NCI-H1105 treated with DMSO at 0.1 percent for 48 hours (cell line): ENCODE measurements at regions not wholly inside any gene's neighbourhood (a gene's known extent, or its start where the extent isn't known, plus 50 kb on each side); places are given as distances from the start of the nearest gene placed in this dataset.

Source experiments
- DNase-seq: peaks from one replicate; lab custom pipeline; 2025; lab: John Stamatoyannopoulos, UW

- no peak for DNase-seq
These were observed 73.3 kb downstream of the RFC3 start for GRCh38 chr13:33891196-33891742.

DNA sequence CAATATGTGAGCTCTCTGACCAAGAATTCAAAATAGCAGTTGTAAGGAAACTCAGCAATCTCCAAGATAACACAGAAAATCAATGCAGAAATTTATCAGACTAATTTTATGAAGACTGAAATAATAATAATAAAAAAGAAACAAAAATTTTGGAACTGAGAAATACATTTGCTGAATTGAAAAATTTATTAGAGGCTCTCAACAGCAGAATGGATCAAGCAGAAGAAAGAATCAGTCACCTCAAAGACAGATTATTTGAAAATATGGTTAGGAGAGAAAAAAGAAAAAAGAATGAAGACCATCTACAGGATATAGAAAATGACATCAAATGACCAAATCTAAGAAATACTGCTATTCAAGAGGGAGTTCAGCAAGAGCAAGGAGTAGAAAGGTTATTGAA, 75.6 kb downstream of the RFC3 start:
- no peak for DNase-seq

- no peak for DNase-seq
These were observed 86.5 kb downstream of the RFC3 start for GRCh38 chr13:33904431-33904830.

DNA sequence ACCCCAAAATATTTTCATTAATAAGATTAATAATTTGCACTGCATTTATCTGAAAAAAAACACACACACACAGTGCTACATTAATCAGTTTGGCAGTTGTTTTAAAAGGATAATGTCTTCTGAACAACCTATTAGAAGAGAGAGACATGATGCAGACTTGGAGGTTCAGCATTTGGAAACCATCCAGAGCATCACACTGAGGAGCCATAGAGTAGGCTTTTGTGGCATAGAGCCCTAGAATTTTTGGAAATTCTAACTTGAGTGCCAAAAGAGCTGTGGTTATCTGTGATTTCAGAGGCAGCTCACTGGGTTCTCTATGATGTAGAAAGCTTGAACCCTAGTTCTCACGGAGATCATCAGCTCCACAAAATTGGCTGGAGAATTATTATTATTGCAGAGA, 90.2 kb downstream of the RFC3 start:
- DNase-seq = no peak

DNA sequence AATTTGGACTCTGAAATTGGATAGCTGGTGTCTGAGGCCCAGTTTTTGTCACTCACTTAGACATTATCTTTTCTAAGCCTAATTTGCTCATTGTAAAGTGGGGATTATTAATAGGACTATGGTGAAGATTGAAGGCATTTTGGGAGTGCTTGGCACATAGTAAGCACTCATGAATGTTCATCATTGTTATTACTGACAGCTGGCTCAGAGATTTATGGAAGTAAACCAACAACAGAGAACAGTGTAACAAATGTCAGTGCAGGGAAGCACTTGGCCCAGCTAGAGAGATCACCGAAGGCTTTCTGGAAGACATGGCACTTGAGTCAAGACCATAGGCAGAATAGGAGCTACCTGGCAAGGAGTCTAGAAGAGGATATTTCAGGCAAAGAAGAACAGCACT, 92.3 kb downstream of the RFC3 start:
- DNase-seq = no peak

DNA sequence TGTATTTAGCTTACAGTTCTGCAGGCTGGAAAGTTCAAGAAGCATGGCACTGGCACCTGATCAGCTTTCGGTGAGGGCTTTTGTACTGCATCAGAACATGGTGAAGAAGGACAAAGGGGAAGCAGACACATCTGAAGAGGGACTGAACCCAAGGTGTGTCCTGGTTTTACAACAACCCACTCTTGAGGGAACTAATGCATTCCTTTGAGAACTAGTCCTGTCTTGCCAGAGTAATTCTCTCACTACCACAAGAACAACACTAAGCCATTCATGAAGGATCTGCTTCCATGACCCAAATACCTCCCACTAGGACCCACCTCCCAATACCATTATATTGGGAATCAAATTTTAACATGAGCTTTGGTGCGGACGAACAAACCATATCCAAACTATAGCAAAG, 93.6 kb downstream of the RFC3 start:
- no peak for DNase-seq

- DNase-seq = peak; percentile 2
These were observed 95.9 kb downstream of the RFC3 start for GRCh38 chr13:33913829-33914228.

DNA sequence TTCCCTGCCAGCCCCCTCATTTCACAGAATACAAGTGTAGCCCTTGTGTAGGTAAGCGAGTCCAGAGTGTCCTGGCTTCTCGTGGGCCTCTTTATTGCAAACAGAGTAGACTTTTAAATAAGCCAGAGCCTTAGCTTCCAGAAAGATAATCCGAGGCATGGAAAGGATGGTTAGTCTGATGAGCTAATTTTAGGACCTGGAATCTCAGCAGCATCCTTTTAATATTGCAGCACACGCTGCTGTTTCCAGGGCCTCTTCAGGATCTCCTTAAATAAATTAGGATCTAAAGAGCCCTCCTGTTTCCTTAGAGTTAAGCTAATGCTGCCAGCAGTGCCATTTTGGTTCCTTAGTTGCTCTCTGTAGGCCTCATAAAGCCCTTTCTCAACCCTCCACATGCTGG, 99.2 kb downstream of the RFC3 start:
- no peak for DNase-seq

- DNase-seq = peak; percentile 25
These were observed 100.4 kb downstream of the RFC3 start for GRCh38 chr13:33918199-33918932.

GRCh38 chr13:33919120-33919519, 101.2 kb downstream of the RFC3 start:
- DNase-seq = no peak

DNA sequence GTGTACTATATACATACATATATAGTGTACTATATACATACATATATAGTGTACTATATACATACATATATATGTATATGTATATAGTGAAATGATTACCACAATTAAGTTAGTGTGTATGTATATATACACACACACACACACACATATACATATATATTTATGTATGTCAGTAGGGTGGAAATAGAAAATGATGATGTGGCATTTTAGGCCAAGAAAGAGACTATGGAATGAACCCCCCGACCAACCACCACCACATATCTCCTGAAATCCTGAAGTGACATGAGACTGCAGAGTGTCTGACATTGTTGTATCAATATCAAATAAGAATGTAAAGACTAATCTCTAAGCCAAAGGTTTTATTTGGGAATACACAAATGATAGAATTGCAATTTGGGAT, 107.6 kb downstream of the RFC3 start:
- no peak for DNase-seq

DNA sequence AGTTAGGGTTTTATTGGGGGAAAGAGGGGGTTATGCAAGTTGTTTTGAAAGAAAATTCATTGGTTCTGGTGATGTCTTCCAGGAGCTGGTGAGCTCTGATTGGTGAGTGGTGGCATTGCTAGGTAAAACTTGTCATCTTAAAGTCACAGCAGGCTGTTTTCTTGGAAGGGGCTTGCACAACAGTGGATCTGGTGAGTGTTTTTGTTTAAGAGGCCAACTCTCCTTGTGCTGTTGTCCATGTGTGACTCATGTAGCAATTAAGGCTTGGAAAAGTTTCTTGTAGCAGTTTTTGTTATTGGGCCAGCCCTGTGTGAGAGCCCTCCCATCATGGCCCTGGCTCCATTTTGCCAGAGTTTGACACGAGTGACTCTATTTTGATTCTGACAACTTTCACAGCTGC, 109.4 kb downstream of the RFC3 start:
- DNase-seq = no peak

GRCh38 chr13:33931397-33932311, 113.7 kb downstream of the RFC3 start:
- peak; percentile 24 for DNase-seq

DNA sequence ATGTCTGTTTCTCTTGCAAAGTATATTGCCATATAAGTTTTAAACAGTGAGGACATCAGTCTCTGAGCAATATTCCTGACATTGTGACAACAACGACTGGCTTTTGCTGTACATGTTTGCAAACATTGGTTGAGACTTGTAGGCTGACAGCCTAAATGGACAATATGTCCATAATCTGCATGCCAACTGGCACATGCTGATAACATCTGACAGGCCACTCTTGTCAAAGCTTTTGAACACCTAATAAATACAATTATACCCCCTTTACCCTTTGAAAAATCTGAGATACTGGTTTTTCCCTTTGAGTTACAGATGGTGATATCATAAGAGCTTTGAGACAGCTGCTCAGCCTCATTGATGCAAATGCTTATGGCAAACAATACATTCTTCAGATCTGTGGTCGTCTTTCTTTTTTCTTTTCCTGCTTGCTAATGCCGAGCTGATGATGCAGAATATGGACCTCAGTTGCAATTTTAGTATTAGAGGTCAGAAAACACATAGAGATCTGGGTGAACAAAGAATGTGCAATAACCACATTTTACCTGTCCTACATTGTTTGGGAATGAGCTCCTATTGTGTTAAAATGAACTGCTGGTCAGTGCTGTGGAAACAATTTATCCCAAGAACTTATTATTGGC, 114.9 kb downstream of the RFC3 start:
- DNase-seq = peak; percentile 31

- DNase-seq = no peak
These were observed 115.9 kb downstream of the RFC3 start for GRCh38 chr13:33933810-33934209.

DNA sequence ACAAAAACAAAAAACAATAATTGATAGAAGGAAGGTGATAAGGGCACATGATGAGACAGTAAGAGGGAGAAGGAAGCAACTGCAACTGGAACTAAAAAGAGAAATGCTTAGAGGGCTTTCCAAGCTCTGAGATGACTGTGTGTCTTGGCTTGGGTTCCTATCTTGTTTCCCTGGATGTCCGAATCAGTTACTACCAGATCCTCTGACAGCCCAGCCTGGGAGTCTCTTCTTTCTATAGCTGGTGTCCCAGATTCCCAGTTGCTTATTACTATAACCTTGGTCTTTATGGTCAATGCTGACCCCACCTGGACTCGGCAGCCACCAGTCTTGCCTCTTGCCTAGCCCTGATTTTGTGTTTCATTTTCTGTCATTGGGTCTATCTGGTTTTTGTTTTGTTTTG, 116.4 kb downstream of the RFC3 start:
- no peak for DNase-seq

DNA sequence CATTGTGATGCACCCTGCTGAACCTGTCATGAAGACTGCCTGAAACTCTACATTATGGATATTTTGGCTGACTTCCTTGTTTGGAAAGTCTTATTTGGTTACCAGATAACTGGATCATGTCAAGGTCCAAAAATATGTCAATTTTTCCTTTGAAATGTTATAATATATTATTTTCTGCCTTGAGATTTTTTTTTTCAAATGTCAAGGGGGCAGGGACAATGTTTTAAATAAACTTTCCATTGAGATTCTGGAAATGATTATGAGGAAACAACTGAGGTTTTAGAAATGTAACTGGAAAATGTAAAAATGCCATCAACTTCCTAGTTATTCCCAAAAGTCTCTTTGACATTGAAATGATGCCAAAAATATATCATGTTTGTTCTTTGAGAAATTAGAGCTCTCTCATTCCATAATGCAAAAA, 117.0 kb downstream of the RFC3 start:
- DNase-seq = no peak

DNA sequence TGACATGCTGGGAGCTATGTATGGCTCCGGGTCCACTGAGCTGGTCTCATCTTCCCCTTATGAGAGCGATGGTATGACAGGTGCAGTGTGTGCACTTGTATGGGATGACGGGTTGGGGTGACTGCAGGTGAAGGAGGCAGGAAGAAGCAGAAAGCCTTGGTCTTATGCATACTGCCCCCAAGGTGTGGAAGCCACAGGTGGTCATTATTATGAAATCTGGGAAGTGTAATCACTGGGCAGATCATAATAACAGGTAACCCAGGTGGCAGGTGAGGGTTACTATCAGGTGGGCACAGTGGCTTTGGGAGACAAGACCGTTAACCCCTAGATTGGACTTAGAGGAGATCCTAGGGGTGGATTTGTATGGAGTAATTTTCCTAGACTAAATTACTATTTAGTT, 118.0 kb downstream of the RFC3 start:
- no peak for DNase-seq

GRCh38 chr13:33937373-33938098, 119.6 kb downstream of the RFC3 start:
- DNase-seq = no peak

DNA sequence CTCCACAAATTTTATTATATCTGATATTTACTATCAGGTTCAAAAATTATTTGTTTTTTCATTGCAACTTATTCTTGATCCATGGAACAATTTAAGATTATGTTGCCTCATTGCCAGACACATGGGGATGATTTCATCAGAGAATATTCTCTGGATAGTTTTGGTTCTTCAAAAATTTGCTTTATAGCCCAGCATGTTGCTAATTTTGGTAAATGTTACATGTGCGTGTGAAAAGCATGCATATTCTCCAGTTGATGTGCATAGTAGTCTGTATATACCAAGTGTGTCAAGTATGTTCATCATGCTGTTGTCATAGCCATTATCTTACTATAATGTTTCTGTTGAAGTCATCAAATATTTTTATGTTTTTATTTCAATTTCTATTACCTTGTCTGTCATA, 122.3 kb downstream of the RFC3 start:
- DNase-seq = no peak

DNA sequence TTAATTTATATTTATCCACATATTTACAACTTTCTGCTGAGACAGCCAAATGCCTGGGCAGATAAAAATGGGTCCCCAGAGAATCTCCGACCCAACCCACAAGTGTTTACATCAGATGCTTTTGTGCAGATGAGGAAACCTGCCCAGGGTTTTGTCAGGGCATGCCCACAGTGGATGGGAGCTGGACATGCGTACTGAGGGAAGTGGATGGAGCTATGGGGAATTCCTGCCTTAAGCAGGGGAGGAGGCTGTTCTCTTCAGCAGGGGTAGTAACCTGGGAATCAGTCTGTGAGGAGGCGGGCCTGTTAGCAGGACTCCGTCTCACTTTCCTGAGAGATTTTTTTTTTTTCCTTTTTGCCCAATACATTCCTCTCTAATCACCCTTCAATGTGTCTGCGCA, 122.9 kb downstream of the RFC3 start:
- no peak for DNase-seq

DNA sequence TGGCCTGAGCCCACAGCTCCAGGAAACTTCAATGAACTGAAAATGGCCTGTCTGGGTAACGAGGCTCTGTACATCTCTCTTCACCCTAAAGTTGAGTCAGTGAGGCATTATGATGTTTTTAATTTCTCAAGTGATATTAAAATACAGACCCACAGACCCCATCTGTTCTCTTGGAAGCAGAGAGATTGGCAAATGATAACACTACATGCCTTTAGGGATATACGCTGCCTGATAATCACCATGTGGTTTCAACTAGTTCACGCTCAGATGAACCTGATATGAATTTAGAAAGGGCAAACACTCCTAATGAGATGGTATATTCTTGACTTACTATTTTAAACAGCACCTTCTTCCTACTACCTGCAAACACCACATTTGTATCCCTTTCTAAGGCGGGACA, 127.5 kb downstream of the RFC3 start:
- no peak for DNase-seq
